Inflammatory macrophage (primary cell): ENCODE measurements at regions not wholly inside any gene's neighbourhood (a gene's known extent, or its start where the extent isn't known, plus 50 kb on each side); places are given as distances from the start of the nearest gene placed in this dataset.
"Not testable (repeated sequence)": the region's sequence is repeated elsewhere in the genome, so short reads cannot be mapped to it uniquely, and the experiment has no call there.

Source experiments
- DNase-seq, 2 donors: peaks; one replicate each; pipeline ENCODE4 v3.0.0-alpha.2; 2020 to 2022

DNA sequence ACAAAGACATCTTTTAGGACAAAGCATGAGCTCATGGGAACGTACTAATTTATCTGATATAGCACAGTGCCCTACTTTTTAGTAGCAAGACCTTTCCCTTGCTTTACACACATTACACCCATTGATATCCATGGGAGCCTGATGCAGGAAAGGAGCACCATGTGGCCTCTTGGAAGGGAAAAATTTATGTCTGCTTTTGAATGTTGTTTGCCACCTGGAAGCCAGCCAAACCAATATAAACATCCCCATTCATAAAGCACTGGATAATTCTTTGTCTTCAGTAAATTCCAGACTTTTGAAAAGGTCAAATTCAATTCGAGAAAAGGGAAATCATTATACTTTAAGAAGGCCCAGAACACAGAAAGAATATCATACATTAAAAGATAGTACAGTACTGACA is 152.3 kb upstream of the BEND6 start:
- no peak for DNase-seq

DNA sequence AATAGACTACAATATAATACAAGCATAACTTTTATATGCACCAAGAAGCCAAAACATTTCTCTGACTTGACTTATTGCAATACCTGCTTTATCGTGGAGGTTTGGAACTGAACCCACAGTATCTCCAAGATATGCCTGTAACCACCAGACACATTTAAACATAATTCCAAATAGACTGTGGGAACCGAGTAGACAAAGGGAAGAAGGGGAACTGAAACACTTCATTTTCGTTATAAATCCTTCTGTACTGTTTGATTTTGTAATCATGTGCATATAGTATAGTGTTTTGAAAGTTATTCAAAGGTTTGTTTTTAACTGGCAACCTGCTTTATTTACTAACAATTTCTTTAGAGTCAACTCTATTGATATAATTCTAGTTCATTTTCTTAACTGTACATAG is 154.9 kb upstream of the BEND6 start:
- peak; percentile 0 to 13 for DNase-seq

DNA sequence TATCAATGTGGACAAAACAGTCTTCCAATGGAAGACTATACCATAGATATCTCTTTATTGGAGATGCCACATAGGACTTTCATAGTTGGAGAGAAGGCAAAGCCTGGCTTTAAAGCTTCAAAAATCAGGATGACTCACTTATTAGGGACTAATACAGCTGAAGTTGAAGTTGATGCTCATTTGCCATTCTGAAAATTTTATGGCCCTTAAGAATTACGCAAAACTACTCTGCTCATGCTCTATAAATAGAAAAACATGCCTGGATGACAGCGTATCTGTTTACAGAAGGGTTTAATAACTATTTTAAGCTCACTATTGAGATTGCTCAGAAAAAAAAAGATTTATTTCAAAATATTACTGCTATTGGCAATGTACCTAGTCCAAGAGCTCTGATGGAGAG is 155.5 kb upstream of the DST start:
- DNase-seq = no peak

DNA sequence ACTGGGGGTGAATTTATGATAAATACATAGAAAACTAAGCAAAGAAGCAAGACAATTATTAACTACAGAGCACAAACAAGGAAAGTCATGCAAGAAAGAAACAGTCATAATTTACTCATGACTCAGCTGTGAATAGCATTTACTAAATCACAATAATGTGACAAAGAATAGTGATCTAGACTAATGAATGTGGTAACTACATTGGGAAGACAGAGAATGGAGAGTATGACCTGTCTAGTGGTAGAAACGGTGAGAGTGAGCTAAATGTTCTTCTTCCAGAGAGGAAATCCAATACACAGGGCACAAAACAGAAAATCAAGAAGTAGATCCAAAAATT is 153.5 kb upstream of the DST start:
- no peak for DNase-seq

DNA sequence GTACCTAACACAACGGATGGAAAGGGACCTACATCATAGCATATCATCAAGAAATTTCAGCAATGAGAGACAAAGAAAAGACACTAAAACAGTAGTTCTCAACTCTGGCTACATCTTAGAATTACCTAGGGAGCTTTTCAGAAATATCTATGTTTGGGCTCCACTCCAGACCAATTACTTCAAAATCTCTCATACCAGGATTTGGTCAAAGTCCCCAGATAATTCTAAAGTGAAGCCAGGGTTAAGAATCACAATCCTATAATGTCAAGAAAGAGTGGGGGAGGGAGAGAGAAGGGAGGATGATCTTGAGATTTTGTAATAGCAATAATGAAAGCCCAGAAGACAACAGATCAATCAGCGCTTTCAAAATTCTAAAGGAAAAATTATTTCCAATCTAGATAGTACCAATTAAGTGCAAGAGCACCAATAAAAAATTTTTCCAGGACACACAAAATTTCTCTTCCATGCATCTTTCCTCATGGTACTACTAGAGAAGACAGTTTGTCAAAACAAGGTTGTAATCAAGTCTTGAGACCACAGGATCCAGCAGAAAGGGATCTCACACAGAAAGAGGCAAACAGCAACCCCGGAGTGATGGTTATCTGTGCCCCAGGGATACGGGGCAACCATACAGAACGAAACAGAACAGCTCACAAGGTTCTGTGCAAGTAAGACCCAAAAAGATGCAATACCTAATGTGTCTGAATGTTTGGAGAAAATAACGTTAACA is 152.9 kb upstream of the DST start:
- no peak for DNase-seq

DNA sequence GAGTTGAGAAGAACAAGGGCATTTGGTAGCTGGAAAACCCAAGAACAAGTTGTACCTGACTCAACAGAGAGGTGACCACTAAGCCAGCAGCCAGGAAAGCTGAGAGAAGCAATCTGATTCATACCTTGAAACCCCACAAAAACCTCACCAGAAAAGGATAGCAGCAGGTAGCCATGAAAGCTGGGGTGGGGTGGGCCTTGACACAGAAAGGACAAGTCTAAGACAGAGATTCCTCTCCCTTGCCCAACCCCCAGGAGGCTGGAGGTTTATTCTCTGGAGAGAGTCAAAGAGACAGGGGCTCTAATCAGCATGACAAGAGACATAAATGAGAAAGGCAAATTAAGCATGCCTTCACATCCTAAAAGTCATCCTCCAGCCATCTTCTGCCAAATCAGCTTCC is 151.7 kb upstream of the DST start:
- DNase-seq = no peak

DNA sequence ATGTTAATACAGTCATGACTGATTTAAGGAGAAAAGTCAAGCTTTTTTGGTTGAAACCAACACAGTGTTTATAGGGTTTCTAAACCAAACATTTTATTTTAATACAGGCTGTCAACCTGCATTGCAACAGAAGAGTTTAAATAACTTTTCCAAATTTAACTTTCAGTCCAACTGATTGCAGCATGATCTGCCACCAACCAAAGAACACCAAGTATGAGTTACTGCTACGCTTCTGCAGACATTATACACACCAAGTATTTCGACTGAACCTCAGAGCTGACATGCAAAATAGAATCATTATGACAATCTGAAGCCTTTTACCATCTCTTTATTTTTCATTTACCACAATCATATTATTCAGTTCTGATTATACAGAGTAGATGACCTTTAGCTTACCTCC is 151.2 kb upstream of the DST start:
- DNase-seq = no peak

DNA sequence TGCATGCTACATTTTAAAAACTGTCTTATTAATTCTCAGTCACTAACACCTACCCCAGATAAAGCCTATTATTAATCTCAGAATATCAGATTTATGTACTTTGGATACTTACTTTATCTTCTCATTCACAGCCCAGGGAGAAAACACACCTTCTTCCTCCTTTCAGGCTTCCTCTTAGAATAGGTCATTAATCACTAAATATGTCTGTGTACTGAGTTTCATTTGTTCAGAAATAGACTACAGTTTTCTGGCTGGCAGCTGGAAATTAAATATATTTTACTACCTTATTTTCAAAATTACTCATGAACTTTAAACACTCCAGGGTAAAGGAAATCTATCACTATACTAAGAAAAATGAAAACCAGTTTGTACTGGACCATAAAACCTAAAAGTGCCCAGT is 147.7 kb upstream of the DST start:
- no peak for DNase-seq

DNA sequence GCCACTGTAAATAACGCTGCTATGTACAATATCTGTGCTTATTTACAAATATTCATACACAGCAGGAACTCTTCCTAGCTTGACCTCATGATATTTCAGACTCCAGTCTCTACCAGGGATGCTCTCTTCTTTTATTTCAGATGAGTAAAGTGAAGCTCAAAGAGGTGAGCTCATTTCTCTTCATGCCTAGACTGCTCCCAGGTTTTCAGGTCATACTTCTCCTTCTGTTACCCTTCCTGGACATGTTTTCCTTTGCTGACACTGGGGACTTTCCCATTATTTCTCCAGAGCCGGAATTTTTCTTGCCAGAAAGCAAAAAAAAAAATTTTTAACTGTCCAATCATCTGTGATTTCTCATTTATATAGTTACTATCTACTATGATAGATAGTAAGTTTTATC is 147.2 kb upstream of the DST start:
- DNase-seq = no peak

DNA sequence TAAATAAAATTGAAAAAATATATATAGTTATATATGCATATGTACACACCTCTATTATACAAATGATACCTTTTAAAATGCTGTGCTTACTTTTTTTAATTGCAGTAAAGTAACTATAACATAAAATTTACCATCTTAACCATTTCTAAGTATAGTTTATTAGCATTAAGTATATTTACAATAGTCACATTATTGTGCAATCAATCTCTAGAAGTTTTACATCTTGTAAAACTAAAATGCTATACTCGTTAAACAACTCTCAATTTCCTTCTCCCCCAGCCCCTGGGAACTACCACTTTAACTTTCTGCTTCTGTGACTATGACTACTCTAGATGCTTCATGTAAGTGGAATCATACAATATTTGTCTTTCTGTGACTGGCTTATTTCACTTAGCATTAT is 146.7 kb upstream of the DST start:
- DNase-seq = no peak

DNA sequence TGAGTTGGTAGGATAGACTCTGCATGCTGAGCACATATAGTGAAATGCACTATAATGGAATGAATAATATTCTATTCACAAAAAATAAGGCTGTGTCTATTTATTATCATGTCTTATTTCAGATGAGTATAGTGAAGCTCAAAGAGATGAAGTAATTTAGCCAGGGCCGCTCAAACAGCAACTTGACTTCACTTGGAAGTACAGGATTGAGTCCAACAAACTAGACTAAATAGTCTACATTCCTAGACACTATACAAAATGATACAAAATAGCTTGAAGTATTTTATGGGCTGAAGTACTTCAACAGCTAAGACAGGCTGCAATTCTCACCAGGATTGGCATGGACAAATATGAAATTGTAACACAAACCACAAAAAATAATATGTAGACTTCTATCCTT is 144.5 kb upstream of the DST start:
- no peak for DNase-seq

DNA sequence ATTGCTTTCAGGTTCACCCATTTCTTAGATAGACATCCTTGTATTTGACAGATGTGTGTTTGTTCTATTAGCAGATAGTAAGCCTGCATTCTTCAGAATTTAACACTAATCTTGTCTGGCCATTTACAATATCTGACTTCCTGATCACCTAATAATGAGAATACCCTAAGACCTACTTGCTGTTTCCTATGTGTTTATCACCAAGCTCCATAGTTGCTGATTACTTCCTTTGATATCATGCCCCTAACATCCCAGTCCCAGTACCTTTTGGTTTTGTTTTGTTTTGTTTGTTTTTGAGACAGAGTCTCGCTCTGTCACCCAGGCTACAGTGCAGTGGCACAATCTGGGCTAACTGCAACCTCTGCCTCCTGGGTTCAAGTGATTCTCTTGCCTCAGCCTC is 143.6 kb upstream of the DST start:
- no peak for DNase-seq

DNA sequence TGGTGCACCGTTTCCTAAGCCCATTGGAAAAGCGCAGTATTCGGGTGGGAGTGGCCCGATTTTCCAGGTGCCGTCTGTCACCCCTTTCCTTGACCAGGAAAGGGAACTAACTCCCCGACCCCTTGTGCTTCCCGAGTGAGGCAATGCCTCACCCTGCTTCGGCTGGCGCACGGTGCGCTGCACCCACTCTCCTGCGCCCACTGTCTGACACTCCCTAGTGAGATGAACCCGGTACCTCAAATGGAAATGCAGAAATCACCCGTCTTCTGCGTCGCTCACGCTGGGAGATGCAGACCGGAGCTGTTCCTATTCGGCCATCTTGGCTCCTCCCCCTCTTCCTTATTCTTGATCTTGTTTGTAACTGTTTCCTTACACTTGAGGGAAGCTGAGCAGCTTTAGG is 142.8 kb upstream of the DST start:
- not testable (repeated sequence) for DNase-seq

DNA sequence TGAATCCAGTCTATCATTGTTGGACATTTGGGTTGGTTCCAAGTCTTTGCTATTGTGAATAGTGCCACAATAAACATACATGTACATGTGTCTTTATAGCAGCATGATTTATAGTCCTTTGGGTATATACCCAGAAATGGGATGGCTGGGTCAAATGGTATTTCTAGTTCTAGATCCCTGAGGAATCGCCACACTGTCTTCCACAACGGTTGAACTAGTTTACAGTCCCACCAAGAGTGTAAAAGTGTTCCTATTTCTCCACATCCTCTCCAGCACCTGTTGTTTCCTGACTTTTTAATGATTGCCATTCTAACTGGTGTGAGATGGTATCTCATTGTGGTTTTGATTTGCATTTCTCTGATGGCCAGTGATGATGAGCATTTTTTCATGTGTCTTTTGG is 137.4 kb upstream of the DST start:
- DNase-seq = not testable (repeated sequence)

DNA sequence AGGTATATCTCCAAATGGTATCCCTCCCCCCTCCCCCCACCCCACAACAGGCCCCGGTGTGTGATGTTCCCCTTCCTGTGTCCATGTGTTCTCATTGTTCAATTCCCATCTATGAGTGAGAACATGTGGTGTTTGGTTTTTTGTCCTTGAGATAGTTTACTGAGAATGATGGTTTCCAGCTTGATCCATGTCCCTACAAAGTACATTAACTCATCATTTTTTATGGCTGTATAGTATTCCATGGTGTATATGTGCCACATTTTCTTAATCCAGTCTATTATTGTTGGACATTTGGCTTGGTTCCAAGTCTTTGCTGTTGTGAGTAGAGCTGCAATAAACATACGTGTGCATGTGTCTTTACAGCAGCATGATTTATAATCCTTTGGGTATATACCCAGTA is 135.8 kb upstream of the DST start:
- DNase-seq = not testable (repeated sequence)

DNA sequence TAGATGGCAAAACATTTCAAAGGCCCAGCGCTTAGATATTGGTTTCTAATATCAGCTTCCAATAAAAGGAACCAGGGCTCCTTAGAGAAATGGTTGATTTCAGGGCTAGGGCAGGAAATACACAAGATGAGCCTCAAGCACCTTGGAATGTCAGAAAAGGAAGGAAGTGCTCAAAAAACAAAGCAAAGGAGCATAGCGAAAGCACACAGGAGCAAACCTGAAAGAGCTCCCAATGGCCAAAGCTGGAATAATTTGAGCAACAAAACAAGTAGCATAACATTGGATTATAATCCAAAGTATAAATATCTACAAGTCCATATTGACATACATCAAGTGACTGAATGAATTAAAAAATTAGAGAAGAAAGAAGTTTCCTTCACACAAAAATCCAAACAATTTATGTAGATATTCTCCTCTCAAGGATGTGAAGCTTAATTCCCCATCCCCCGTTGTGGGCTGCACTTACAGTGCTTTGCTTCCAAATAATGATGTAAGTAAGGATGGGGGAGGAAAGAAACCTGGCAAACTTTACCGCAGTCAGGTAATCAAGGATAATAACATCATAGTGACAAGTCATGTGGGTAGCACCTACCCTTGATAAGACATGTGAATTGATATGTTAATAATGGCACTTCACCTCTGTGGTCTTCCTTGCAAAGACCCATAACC is 132.9 kb upstream of the DST start:
- DNase-seq = no peak

DNA sequence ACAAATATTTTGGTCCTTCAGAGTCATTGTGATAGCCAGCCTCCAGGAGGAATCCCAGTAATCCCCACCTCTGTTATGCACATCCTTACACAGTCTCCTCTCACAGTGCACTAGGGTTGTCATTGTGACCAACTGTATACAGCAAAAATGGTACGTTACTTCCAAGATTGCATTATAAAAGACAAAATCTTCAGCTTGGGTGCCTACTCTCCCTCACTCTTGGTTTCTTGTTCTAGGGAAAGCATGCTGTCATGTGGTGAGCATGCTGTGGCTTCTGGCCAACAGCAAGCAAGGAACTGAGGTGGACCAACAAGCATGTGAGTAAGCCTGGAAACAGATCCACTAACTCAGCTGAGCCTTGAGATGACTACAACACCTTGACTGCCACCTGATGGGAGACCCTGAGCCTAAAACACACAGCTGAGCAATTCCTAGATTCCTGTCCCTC is 130.1 kb upstream of the DST start:
- DNase-seq = no peak

DNA sequence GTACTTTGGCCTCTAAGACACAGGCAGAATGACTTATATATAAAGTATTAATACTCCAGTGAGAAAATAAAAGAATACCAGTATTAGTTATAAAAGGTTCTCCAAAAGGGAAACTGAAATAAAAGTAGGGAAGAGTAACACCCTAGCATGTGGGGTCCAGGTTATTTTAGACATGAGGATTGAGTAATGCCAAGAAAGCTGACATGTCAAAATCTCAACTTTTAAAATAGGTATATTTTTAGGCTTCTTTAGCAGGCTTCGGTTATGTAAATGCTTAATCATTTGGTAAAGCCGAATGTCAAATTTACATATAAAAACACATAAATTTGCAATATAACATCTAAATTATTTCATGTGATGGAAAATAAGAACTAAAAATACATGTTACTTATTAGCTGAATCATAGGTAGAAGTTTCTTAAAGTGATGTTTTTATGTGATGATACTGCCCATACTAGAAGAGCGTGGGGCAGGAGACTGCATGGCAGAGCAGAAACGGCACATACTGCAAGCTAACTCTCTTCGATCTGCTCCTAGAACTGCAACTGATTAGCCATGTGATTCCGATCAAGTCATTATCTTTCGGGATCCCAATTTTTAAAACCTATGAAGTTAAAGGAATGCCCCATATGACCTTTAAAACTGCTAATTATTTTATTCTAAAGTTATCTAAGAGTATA is 129.4 kb upstream of the DST start:
- DNase-seq = no peak

DNA sequence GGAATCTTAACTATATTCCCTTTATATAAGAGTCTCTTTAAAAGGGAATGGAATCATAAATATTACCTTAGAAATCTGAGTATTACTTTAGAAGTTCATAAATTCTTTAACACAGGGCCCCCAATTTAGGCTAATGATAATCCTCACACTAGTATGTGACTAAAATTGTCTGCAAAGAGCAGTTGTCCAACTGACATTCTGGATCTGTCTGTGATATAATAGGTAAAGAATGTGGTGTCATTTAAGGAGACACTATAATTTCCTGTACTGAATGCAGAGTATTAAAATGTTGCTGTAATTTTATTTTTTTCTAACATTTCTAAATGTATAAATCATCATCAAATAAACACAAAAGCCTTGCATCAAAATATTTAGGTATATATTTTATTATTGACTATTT is 128.5 kb upstream of the DST start:
- no peak for DNase-seq

DNA sequence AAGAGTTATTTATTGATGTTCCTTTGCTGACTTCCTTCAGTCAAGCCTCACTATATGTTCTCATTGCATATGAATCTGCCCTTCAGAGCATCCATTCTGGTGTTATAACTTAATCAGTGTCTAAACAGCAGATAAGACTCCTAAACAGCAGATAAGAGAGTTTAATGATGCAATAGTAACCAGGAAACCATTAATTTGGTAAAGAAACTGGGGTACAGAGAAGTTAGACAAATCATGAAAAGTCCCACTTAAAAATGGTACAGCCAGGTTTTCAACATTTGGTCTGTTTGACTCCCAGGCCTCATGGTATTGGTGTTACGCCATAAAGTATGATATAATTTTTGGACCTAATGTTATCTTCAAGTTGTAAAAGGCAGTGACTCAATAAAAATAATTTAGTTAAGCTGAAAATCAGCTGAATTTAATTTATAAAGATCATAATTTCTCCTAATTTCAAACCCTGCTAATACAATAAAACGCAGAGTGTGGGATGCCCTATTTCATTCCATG is 127.4 kb upstream of the DST start:
- no peak for DNase-seq

DNA sequence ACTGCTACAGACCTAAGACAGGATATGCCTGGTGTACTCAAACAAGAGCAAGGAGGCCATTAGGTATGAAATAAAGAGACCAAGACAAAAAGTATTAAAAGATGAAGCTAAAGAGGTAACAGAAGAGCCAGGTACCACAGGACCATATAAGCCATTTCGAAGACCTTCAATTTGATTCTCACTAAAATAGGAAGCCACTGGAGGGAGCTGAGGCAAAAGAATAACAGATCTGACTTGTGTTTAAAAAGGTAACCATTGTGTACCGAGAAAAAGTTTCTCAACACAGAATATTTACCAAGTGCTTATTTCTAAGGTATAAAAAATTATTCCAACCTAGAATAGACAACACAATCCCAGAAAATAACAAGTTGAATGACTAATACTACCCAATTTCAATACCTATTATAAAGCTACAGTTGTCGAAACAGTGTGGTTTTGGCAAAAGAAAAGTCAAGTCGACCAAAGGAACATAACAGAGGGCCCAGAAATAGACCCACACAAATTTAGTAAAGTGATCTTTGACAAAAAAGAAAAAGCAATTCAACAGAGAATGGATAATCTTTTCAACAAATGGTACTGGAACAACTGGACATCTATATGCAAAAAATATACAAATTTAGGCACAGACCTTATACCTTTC is 125.3 kb upstream of the DST start:
- no peak for DNase-seq

DNA sequence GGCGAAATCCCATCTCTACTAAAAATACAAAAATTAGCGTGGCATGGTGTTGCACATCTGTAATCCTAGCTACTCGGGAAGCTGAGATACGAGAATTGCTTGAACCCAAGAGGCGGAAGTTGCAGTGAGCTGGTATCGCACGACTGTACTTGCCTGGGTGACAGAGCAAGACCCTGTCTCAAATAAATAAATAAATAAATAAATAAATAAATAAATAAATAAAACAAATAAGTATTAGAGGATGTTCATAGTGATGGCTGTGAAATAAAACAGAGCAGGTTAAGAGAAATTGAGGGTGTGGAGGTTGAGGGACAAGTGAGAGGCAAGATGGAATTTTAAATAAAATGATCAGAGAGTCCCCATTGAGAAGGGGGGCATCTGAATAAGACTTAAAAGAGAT is 124.7 kb upstream of the DST start:
- no peak for DNase-seq

DNA sequence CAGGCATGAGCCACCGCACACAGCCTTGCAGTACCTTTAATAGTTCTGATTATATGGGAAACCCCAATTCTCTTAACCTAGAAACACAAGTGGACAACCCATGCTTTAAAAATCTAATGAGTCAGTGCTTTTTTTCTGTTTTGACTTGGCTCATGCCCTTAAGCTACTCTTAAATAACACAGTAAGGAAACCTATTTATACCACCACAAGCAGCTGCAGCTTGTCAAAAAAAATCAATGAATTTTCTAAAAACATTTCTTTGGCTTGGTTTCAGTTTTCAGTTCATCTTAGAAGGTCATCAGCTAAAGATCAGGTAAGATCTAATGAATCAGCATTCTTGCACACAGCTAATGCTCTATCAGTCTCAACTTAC is 124.1 kb upstream of the DST start:
- DNase-seq = no peak
